GM23248 (cell line): ENCODE measurements at regions not wholly inside any gene's neighbourhood (a gene's known extent, or its start where the extent isn't known, plus 50 kb on each side); places are given as distances from the start of the nearest gene placed in this dataset.

Source experiments
- DNase-seq: peaks from one replicate; pipeline ENCODE4 v3.0.0-alpha.2; 2015
- H2AFZ ChIP-seq: fragments of 200-600 bp; sonication (generic); 2 replicates; pipeline ENCODE4 v1.6.1; 2016; ENCODE audit warnings: antibody characterized with exemption
- H3F3A ChIP-seq: fragments of 200-600 bp; sonication (generic); 2 replicates; pipeline ENCODE4 v1.6.1; 2016; ENCODE audit warnings: mild to moderate bottlenecking, antibody characterized with exemption, mixed run types; ENCODE audit not compliant: insufficient read depth
- H3K27ac ChIP-seq: fragments of 200-600 bp; sonication (generic); 2 replicates; pipeline ENCODE4 v1.5.1; 2016; ENCODE audit warnings: mild to moderate bottlenecking
- H3K27me3 ChIP-seq: fragments of 200-600 bp; sonication (generic); replicated peaks from 2 replicates; pipeline ENCODE4 v1.6.1; 2016; ENCODE audit warnings: mild to moderate bottlenecking; ENCODE audit not compliant: insufficient read depth
- H3K36me3 ChIP-seq: fragments of 200-600 bp; sonication (generic); 2 replicates; pipeline ENCODE4 v1.6.1; 2016; ENCODE audit warnings: low read depth, mild to moderate bottlenecking
- H3K4me1 ChIP-seq: fragments of 200-600 bp; sonication (generic); 2 replicates; pipeline ENCODE4 v1.6.1; 2016; ENCODE audit warnings: mild to moderate bottlenecking; ENCODE audit not compliant: insufficient read depth
- H3K4me2 ChIP-seq: fragments of 200-600 bp; sonication (generic); one replicate; pipeline ENCODE4 v1.6.1; 2016; ENCODE audit warnings: mild to moderate bottlenecking; ENCODE audit not compliant: unreplicated experiment
- H3K4me3 ChIP-seq: fragments of 200-600 bp; sonication (generic); 2 replicates; pipeline ENCODE4 v1.5.1; 2016; ENCODE audit warnings: mild to moderate bottlenecking
- H3K79me2 ChIP-seq: fragments of 200-600 bp; sonication (generic); 2 replicates; pipeline ENCODE4 v1.6.1; 2016; ENCODE audit warnings: mild to moderate bottlenecking; ENCODE audit not compliant: insufficient read depth
- H3K9ac ChIP-seq: fragments of 200-600 bp; sonication (generic); 2 replicates; pipeline ENCODE4 v1.6.1; 2016; ENCODE audit warnings: mild to moderate bottlenecking
- H3K9me2 ChIP-seq: fragments of 200-600 bp; sonication (generic); 2 replicates; pipeline ENCODE4 v1.6.1; 2016; ENCODE audit warnings: mixed run types, mild to moderate bottlenecking, moderate library complexity; ENCODE audit not compliant: insufficient read depth
- H3K9me3 ChIP-seq: fragments of 200-600 bp; sonication (generic); one replicate; pipeline ENCODE4 v1.6.1; 2017; ENCODE audit warnings: low read depth
- H4K20me1 ChIP-seq: fragments of 200-600 bp; sonication (generic); 2 replicates; pipeline ENCODE4 v1.6.0; 2016; ENCODE audit not compliant: insufficient read depth
- EZH2 ChIP-seq: fragments of 200-600 bp; sonication (generic); IDR thresholded peaks from 2 replicates; pipeline ENCODE4 v1.6.1; 2018; ENCODE audit warnings: antibody characterized with exemption, mild to moderate bottlenecking; ENCODE audit not compliant: insufficient read depth, poor library complexity, severe bottlenecking
- EZH2phosphoT487 ChIP-seq: fragments of 200-600 bp; sonication (generic); IDR thresholded peaks from 2 replicates; pipeline ENCODE4 v1.6.1; 2018; ENCODE audit warnings: antibody characterized with exemption, moderate library complexity, mild to moderate bottlenecking, low read depth; ENCODE audit not compliant: insufficient read depth
- WGBS, 2 experiments: methylation state at CpG; one replicate each; pipeline ENCODE4 v1.1.6; 2015 to 2017; ENCODE audit warnings: low lambda C conversion rate in 2 of 2, low coverage in 1 of 2; ENCODE audit errors: missing lambda C conversion rate in 2 of 2; 5-methylcytosine and 5-hydroxymethylcytosine counted together
- in situ Hi-C: fragments of 300-500 bp; cut with MboI; formaldehyde crosslinking; loops from 2 replicates; pipeline ENCODE4 v1.15.0; 2020

GRCh38 chr3:163779396-163780344, 1298.6 kb downstream of the SI start:
- DNase-seq, result no peak
- in situ Hi-C loops, result no loop called here
- Histone ChIP-seq H3K9me2 (no peaks in the 10 kb centered on the region), H3K4me2 (no peak overlapping the region), H3K4me3 (no peak overlapping the region), H3K27me3 (no peaks in the 10 kb centered on the region), H3K36me3 (no peaks in the 10 kb centered on the region), H4K20me1 (no peaks in the 10 kb centered on the region), H3K27ac (no peak overlapping the region), H3K79me2 (no peaks in the 10 kb centered on the region), H2AFZ (no peak overlapping the region), H3K9ac (no peak overlapping the region), H3K9me3 (no peaks in the 10 kb centered on the region), H3F3A (no peaks in the 10 kb centered on the region), H3K4me1 (no peaks in the 10 kb centered on the region)
- WGBS, 2 experiments, result 55% methylated on average over 13 of the region's 13 CpGs
- TF ChIP-seq EZH2, result no peak
- TF ChIP-seq EZH2phosphoT487, result no peak

DNA sequence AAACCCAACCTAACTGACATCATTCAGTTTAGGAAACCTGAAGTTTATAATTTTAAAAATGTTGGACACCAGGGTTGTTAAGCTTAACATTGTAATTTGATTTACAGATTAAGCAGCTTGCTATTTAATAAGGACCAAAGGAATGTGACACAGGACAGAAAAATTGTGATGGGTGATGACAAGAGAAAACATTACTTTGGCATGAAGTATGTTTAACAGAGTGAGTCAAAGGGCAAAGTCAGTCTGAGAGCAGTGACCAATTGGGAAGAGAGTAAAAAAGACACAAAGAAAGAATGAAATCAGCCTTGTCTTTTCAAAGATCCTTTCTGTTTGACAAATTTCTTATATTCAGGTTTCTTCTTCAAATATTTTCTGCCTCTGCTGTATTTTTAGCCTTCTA, 1301.6 kb downstream of the SI start:
- Histone ChIP-seq H3K27me3 (no peaks in the 10 kb centered on the region), H3K79me2 (no peaks in the 10 kb centered on the region), H2AFZ (no peak overlapping the region), H3K36me3 (no peaks in the 10 kb centered on the region), H3K9me3 (no peaks in the 10 kb centered on the region), H4K20me1 (no peaks in the 10 kb centered on the region), H3K27ac (no peak overlapping the region), H3K4me3 (no peak overlapping the region), H3K9me2 (no peaks in the 10 kb centered on the region), H3K4me2 (no peak overlapping the region), H3K9ac (no peak overlapping the region), H3F3A (no peaks in the 10 kb centered on the region), H3K4me1 (no peaks in the 10 kb centered on the region)
- in situ Hi-C loops, result no loop called here
- no peak for DNase-seq
- no peak for TF ChIP-seq EZH2
- TF ChIP-seq EZH2phosphoT487, result no peak

- H3K4me2 ChIP-seq, result no peak overlapping the region
- H3K4me3 ChIP-seq, result no peak overlapping the region
- no peaks in the 10 kb centered on the region for H3K4me1 ChIP-seq
- no peak for TF ChIP-seq EZH2phosphoT487
- no peak for TF ChIP-seq EZH2
- no peaks in the 10 kb centered on the region for H3K9me2 ChIP-seq
- H3K79me2 ChIP-seq, result no peaks in the 10 kb centered on the region
- H3K27me3 ChIP-seq, result no peaks in the 10 kb centered on the region
- no peak for DNase-seq
- no peaks in the 10 kb centered on the region for H3F3A ChIP-seq
- in situ Hi-C loops, result no loop called here
- no peaks in the 10 kb centered on the region for H4K20me1 ChIP-seq
- no peaks in the 10 kb centered on the region for H3K36me3 ChIP-seq
- no peak overlapping the region for H3K9ac ChIP-seq
- H3K9me3 ChIP-seq, result no peaks in the 10 kb centered on the region
- no peak overlapping the region for H3K27ac ChIP-seq
- no peak overlapping the region for H2AFZ ChIP-seq
Measured at GRCh38 chr3:163773136-163773535, 1305.2 kb downstream of the SI start.

DNA sequence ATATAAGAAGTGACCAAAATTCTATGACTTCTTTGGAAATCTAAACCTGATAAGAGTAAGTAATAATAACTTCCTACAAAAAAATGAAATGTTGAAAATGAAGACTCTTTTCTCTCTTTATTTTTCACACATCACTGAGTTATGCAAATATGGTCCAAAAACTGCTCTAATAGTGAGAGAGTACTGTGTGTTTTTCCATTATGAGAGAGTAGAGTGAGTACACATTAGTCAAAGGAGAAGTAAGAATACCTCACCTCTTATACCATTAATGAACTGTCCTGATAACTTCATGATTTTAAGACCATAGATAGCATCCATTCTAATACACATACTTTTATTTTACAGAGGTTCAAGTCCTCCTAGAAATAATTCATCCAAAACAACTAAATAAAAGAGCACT, 1310.2 kb downstream of the SI start:
- no peaks in the 10 kb centered on the region for H3K36me3 ChIP-seq
- TF ChIP-seq EZH2, result no peak
- no peak for TF ChIP-seq EZH2phosphoT487
- in situ Hi-C loops, result no loop called here
- no peaks in the 10 kb centered on the region for H3K27me3 ChIP-seq
- H3K4me1 ChIP-seq, result no peaks in the 10 kb centered on the region
- H3K27ac ChIP-seq, result no peak overlapping the region
- no peak overlapping the region for H3K4me3 ChIP-seq
- H3F3A ChIP-seq, result no peaks in the 10 kb centered on the region
- no peak overlapping the region for H3K4me2 ChIP-seq
- no peak overlapping the region for H2AFZ ChIP-seq
- no peak for DNase-seq
- H3K79me2 ChIP-seq, result no peaks in the 10 kb centered on the region
- H3K9me2 ChIP-seq, result no peaks in the 10 kb centered on the region
- H3K9me3 ChIP-seq, result no peaks in the 10 kb centered on the region
- no peaks in the 10 kb centered on the region for H4K20me1 ChIP-seq
- H3K9ac ChIP-seq, result no peak overlapping the region

DNA sequence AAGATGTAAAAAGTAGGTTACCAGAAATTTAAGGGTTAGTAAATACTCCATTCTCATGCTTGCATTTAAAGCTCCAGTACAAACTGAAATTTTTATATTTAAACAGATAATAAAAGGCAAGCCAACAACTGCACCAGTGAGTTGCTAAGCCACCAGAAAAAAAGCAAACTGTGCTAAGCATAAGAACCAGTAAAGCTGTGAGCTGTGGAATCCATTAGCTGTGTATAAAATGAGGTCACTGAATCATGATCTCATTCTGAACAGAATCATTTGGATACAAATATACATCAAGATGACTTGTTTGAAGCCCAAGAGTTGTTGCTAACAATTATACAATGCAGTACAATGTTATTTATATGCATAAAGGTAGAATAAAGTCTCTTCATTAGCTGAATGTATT, 1312.2 kb downstream of the SI start:
- Histone ChIP-seq H3K4me3 (no peak overlapping the region), H3F3A (no peaks in the 10 kb centered on the region), H3K4me2 (no peak overlapping the region), H3K79me2 (no peaks in the 10 kb centered on the region), H3K9ac (no peak overlapping the region), H3K27ac (no peak overlapping the region), H3K9me2 (no peaks in the 10 kb centered on the region), H3K4me1 (no peaks in the 10 kb centered on the region), H2AFZ (no peak overlapping the region), H3K36me3 (no peaks in the 10 kb centered on the region), H4K20me1 (no peaks in the 10 kb centered on the region), H3K27me3 (no peaks in the 10 kb centered on the region), H3K9me3 (no peaks in the 10 kb centered on the region)
- DNase-seq, result no peak
- TF ChIP-seq EZH2phosphoT487 (no peak), EZH2 (no peak)
- in situ Hi-C loops, result no loop called here
